H1 (cell line): ENCODE measurements at regions not wholly inside any gene's neighbourhood (a gene's known extent, or its start where the extent isn't known, plus 50 kb on each side); places are given as distances from the start of the nearest gene placed in this dataset.

Experiments
- GABPA ChIP-seq: IDR thresholded peaks from 2 replicates; pipeline ENCODE4 v1.6.1; 2011; ENCODE audit warnings: mild to moderate bottlenecking, low read length, moderate library complexity, borderline replicate concordance; ENCODE audit not compliant: insufficient read depth
- TF ChIP-seq, protein P1 (sequence below), 3 experiments: IDR thresholded peaks; 1 replicate in 2 of 3; 2 replicates in 1 of 3; pipeline versions ENCODE4 v1.5.1 to v1.6.1; 2011; ENCODE audit warnings: low read length in 3 of 3, mild to moderate bottlenecking in 3 of 3, inconsistent platforms in 2 of 3, low read depth in 1 of 3, moderate library complexity in 1 of 3; ENCODE audit not compliant: insufficient read depth in 1 of 3; ENCODE audit errors: control extremely low read depth in 1 of 3

DNA sequence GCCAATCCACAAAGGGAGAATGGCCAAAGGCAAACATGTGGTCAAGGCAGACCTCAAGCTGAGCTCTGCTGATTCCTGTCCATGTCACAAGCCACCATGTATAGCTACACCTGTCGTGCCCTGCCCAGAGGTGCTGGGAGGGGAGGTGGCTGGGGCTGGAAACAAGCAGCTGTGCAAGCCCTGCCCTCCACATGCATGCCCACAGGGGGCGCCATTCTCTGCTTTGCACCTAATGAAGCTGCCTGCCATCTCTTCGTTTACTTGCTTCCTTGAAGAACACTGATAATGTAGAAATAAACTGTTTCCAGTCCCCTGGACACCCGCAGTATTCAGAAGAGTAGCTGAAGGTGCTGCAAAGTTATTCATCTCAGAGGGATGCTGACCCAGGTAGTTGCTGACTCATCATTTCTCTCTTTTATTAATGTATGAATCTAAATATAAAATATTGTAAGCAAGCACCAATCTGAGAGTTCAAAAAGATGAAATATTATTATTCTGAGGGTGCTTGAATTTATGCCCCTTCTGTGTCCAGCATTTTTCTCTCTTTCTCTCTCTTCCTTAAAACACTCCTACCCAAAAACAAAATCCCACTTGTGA lies 278.6 kb downstream of the ADGRA3 start (continued):
- TF ChIP-seq GABPA = 0 out of 2 replicates have a peak, but pooled peaks have one; percentile 19
- TF ChIP-seq, protein P1, sequence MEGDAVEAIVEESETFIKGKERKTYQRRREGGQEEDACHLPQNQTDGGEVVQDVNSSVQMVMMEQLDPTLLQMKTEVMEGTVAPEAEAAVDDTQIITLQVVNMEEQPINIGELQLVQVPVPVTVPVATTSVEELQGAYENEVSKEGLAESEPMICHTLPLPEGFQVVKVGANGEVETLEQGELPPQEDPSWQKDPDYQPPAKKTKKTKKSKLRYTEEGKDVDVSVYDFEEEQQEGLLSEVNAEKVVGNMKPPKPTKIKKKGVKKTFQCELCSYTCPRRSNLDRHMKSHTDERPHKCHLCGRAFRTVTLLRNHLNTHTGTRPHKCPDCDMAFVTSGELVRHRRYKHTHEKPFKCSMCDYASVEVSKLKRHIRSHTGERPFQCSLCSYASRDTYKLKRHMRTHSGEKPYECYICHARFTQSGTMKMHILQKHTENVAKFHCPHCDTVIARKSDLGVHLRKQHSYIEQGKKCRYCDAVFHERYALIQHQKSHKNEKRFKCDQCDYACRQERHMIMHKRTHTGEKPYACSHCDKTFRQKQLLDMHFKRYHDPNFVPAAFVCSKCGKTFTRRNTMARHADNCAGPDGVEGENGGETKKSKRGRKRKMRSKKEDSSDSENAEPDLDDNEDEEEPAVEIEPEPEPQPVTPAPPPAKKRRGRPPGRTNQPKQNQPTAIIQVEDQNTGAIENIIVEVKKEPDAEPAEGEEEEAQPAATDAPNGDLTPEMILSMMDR (IDR thresholded peaks at IDR 0.05; ENCODE audit: control extremely low read depth in 1 of 3, insufficient read depth in 1 of 3, low read depth in 1 of 3, low read length in 3 of 3) = peak; percentile 81 to 98 (median 97)
